Osteocyte (in vitro differentiated cells): ENCODE measurements at regions not wholly inside any gene's neighbourhood (a gene's known extent, or its start where the extent isn't known, plus 50 kb on each side); places are given as distances from the start of the nearest gene placed in this dataset.

Experiments
- DNase-seq: peaks from one replicate; pipeline ENCODE4 v3.0.0; 2021; ENCODE audit warnings: mixed read lengths; ENCODE audit not compliant: unreplicated experiment; ENCODE audit errors: extremely low spot score
- H3K27ac Mint-ChIP-seq: one replicate; pipeline ENCODE4 v1.8.0; 2021; ENCODE audit warnings: mild to moderate bottlenecking, mixed read lengths; ENCODE audit not compliant: unreplicated experiment
- H3K27me3 Mint-ChIP-seq: one replicate; pipeline ENCODE4 v1.8.0; 2021; ENCODE audit warnings: mixed read lengths; ENCODE audit not compliant: unreplicated experiment
- H3K36me3 Mint-ChIP-seq: one replicate; pipeline ENCODE4 v1.8.0; 2021; ENCODE audit warnings: mixed read lengths; ENCODE audit not compliant: unreplicated experiment
- H3K4me1 Mint-ChIP-seq: one replicate; pipeline ENCODE4 v1.8.0; 2021; ENCODE audit warnings: mixed read lengths; ENCODE audit not compliant: unreplicated experiment
- H3K4me3 Mint-ChIP-seq: one replicate; pipeline ENCODE4 v1.8.0; 2021; ENCODE audit warnings: mild to moderate bottlenecking, moderate library complexity, mixed read lengths; ENCODE audit not compliant: unreplicated experiment
- H3K9me3 Mint-ChIP-seq: one replicate; pipeline ENCODE4 v1.8.0; 2021; ENCODE audit warnings: mixed read lengths; ENCODE audit not compliant: unreplicated experiment
- CTCF ChIP-seq: fragments of 200-600 bp; sonication (generic); IDR thresholded peaks from 2 replicates; pipeline ENCODE4 v1.5.0; 2021; ENCODE audit warnings: antibody characterized with exemption, mild to moderate bottlenecking, moderate library complexity

- H3K36me3 Mint-ChIP-seq = no peaks in the 10 kb centered on the region
- no peak overlapping the region for H3K4me3 Mint-ChIP-seq
- H3K9me3 Mint-ChIP-seq = no peaks in the 10 kb centered on the region
- H3K27me3 Mint-ChIP-seq = no peaks in the 10 kb centered on the region
- H3K4me1 Mint-ChIP-seq = peaks cover 8% of the 10 kb centered on the region
- no peak for DNase-seq
- no peak for TF ChIP-seq CTCF
- H3K27ac Mint-ChIP-seq = no peak overlapping the region
Measured at GRCh38 chr11:28476049-28476448, 367.9 kb downstream of the METTL15 start.

GRCh38 chr11:28472904-28473303 lies 364.7 kb downstream of the METTL15 start:
- no peaks in the 10 kb centered on the region for H3K27me3 Mint-ChIP-seq
- DNase-seq = no peak

GRCh38 chr11:28471537-28471936 lies 363.3 kb downstream of the METTL15 start:
- no peak for TF ChIP-seq CTCF
- Mint-ChIP-seq H3K4me1 (peaks cover 8% of the 10 kb centered on the region), H3K4me3 (no peak overlapping the region), H3K9me3 (no peaks in the 10 kb centered on the region), H3K27ac (no peak overlapping the region), H3K27me3 (no peaks in the 10 kb centered on the region), H3K36me3 (peaks cover 2% of the 10 kb centered on the region)
- no peak for DNase-seq

More at GRCh38 chr11:28472904-28473303, 364.7 kb downstream of the METTL15 start:
- no peak for TF ChIP-seq CTCF
- no peaks in the 10 kb centered on the region for H3K9me3 Mint-ChIP-seq
- peaks cover 8% of the 10 kb centered on the region for H3K4me1 Mint-ChIP-seq
- H3K27ac Mint-ChIP-seq = no peak overlapping the region
- no peak overlapping the region for H3K4me3 Mint-ChIP-seq
- no peaks in the 10 kb centered on the region for H3K36me3 Mint-ChIP-seq

- no peak for DNase-seq
- Mint-ChIP-seq H3K4me3 (no peak overlapping the region), H3K27ac (no peak overlapping the region)
Measured at GRCh38 chr11:28470180-28470579, 362.0 kb downstream of the METTL15 start.

GRCh38 chr11:28466506-28466905 lies 358.3 kb downstream of the METTL15 start:
- H3K4me3 Mint-ChIP-seq = no peak overlapping the region
- no peak for DNase-seq
- no peak for TF ChIP-seq CTCF
- no peaks in the 10 kb centered on the region for H3K27me3 Mint-ChIP-seq
- H3K9me3 Mint-ChIP-seq = no peaks in the 10 kb centered on the region
- peaks cover 2% of the 10 kb centered on the region for H3K36me3 Mint-ChIP-seq
- H3K4me1 Mint-ChIP-seq = peaks cover 17% of the 10 kb centered on the region
- no peak overlapping the region for H3K27ac Mint-ChIP-seq

More at GRCh38 chr11:28470180-28470579, 362.0 kb downstream of the METTL15 start:
- Mint-ChIP-seq H3K4me1 (no peaks in the 10 kb centered on the region), H3K9me3 (no peaks in the 10 kb centered on the region), H3K36me3 (peaks cover 2% of the 10 kb centered on the region), H3K27me3 (no peaks in the 10 kb centered on the region)
- no peak for TF ChIP-seq CTCF
